ENCODE measurements at regions not wholly inside any gene's neighbourhood (a gene's known extent, or its start where the extent isn't known, plus 50 kb on each side); places are given as distances from the start of the nearest gene placed in this dataset.

DNA sequence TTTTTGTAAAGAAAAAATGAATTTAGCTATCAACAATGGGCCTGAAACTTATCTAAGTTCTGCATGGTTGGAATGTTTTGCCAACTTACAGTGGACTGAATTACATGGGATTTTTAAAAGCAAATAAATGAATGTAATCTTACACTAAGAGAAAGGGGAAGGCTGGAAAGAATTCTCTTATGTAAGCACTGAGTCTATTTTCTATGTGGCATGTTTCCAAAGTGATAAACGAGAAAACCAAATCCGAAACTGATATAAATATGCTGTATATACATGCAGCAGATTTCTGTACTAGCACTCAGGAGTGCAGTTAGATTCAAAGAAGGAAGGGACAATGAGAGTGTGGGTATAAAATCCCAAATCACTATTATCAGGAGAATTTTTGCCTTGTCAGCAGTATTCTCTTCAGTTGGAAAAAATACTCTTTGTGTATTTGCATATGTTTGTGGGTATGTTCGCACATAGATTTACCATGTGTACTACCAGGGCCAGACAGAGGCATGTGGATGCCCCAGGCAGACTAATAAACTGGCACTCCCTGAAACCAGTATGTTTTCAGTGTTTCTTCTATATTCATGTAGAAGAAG is 334.3 kb upstream of the SEMA3D start:
- CTCF ChIA-PET: no interaction called here
- no peak overlapping the region for H3K27ac ChIP-seq (ENCODE audit: low read depth, low read length)
- peaks cover 0 to 7% (median 0%) of the 10 kb centered on the region in 11 donors for H3K9me3 Mint-ChIP-seq
- POLR2A ChIA-PET: no interaction called here
- intact Hi-C loops (cut with micrococcal nuclease): no loop called here
- no peaks in the 10 kb centered on the region for H3K4me1 ChIP-seq (ENCODE audit: control insufficient read depth in 2 of 2, insufficient read depth in 2 of 2, low read length in 2 of 2)
- H3K36me3 ChIP-seq (ENCODE audit: control insufficient read depth in 2 of 3, insufficient read depth in 3 of 3, low read length in 3 of 3): no peaks in the 10 kb centered on the region
- H3K9me3 ChIP-seq (ENCODE audit: control insufficient read depth in 2 of 3, low read length in 3 of 3): no peaks in the 10 kb centered on the region
- H3K27me3 ChIP-seq (ENCODE audit: control insufficient read depth in 2 of 2, insufficient read depth in 2 of 2, low read length in 2 of 2): no peaks in the 10 kb centered on the region
- no peaks in the 10 kb centered on the region for H3K4me1 Mint-ChIP-seq
- no peak for DNase-seq
- no peak overlapping the region for H3K4me3 ChIP-seq (ENCODE audit: low read length)
- ATAC-seq: no peak
- H3K27me3 Mint-ChIP-seq: no peaks in the 10 kb centered on the region
- H3K27ac Mint-ChIP-seq: no peak overlapping the region
- no peak overlapping the region for H3K4me3 Mint-ChIP-seq
- no peaks in the 10 kb centered on the region for H3K36me3 Mint-ChIP-seq

DNA sequence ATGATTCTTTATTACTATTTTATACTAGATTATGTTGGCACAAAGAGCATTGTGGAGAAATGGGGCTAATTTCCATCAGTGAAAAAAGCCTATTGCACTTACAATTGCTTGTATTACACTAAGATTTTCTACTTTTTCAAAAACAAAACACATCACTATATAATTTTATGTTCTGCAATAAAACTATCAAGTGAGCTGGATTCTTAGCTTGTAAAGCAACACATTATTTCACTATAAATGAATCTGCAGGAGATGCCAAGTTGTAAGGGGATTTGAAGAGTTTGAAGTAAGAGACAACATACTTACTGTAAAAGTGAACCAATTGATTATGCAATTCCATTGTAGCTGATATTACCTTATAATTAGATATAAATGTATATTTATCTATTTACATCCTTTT is 333.3 kb upstream of the SEMA3D start:
- Mint-ChIP-seq H3K4me1 (no peaks in the 10 kb centered on the region), H3K36me3 (no peaks in the 10 kb centered on the region), H3K27me3 (no peaks in the 10 kb centered on the region), H3K9me3 (peaks cover 0 to 16% (median 2%) of the 10 kb centered on the region in 11 donors), H3K27ac (no peak overlapping the region), H3K4me3 (no peak overlapping the region)
- Histone ChIP-seq H3K4me3 (ENCODE audit: low read length) (no peak overlapping the region), H3K27ac (ENCODE audit: low read depth, low read length) (no peak overlapping the region), H3K9me3 (ENCODE audit: control insufficient read depth in 2 of 3, low read length in 3 of 3) (no peaks in the 10 kb centered on the region), H3K27me3 (ENCODE audit: control insufficient read depth in 2 of 2, insufficient read depth in 2 of 2, low read length in 2 of 2) (no peaks in the 10 kb centered on the region), H3K4me1 (ENCODE audit: control insufficient read depth in 2 of 2, insufficient read depth in 2 of 2, low read length in 2 of 2) (no peaks in the 10 kb centered on the region), H3K36me3 (ENCODE audit: control insufficient read depth in 2 of 3, insufficient read depth in 3 of 3, low read length in 3 of 3) (no peaks in the 10 kb centered on the region)
- DNase-seq: no peak
- intact Hi-C loops (cut with micrococcal nuclease): no loop called here
- ATAC-seq: no peak
- CTCF ChIA-PET: no interaction called here
- POLR2A ChIA-PET: no interaction called here

DNA sequence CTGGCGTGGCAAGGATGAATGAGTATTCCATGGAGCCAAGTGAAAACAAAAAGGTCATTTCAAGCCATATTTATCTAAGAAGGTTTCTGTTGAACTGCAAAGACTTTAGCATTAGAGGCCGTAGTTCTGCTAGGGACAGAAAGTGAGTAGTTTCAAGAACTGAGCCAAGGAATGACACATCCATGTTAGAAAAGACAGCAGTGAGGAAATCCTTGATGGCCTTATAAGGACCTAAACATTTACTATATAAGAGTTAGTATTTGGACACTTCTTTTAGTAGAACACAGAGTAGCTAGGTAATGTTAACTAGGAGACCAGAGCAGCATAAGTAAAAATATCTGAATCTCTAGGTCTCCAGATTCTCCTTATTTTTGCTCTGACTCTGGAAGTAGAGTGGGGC is 329.8 kb upstream of the SEMA3D start:
- H3K27me3 Mint-ChIP-seq: no peaks in the 10 kb centered on the region
- H3K9me3 Mint-ChIP-seq: peaks cover 0 to 21% (median 4%) of the 10 kb centered on the region in 11 donors
- intact Hi-C loops (cut with micrococcal nuclease): no loop called here
- H3K27me3 ChIP-seq (ENCODE audit: control insufficient read depth in 2 of 2, insufficient read depth in 2 of 2, low read length in 2 of 2): no peaks in the 10 kb centered on the region
- no peaks in the 10 kb centered on the region for H3K36me3 ChIP-seq (ENCODE audit: control insufficient read depth in 2 of 3, insufficient read depth in 3 of 3, low read length in 3 of 3)
- H3K4me1 ChIP-seq (ENCODE audit: control insufficient read depth in 2 of 2, insufficient read depth in 2 of 2, low read length in 2 of 2): no peaks in the 10 kb centered on the region
- CTCF ChIA-PET: no interaction called here
- no peaks in the 10 kb centered on the region for H3K4me1 Mint-ChIP-seq
- POLR2A ChIA-PET: no interaction called here
- no peak for DNase-seq
- no peaks in the 10 kb centered on the region for H3K9me3 ChIP-seq (ENCODE audit: control insufficient read depth in 2 of 3, low read length in 3 of 3)
- H3K4me3 Mint-ChIP-seq: no peak overlapping the region
- no peak overlapping the region for H3K27ac ChIP-seq (ENCODE audit: low read depth, low read length)
- no peak overlapping the region for H3K27ac Mint-ChIP-seq
- no peak for ATAC-seq
- no peak overlapping the region for H3K4me3 ChIP-seq (ENCODE audit: low read length)
- H3K36me3 Mint-ChIP-seq: no peaks in the 10 kb centered on the region

GRCh38 chr7:85512790-85513189 is 325.9 kb upstream of the SEMA3D start:
- CTCF ChIA-PET: no interaction called here
- no peak overlapping the region for H3K4me3 ChIP-seq (ENCODE audit: low read length)
- Mint-ChIP-seq H3K4me3 (no peak overlapping the region), H3K27me3 (no peaks in the 10 kb centered on the region), H3K4me1 (no peaks in the 10 kb centered on the region), H3K9me3 (peaks cover 0 to 21% (median 2%) of the 10 kb centered on the region in 11 donors), H3K27ac (no peak overlapping the region), H3K36me3 (no peaks in the 10 kb centered on the region)
- H3K4me1 ChIP-seq (ENCODE audit: control insufficient read depth in 2 of 2, insufficient read depth in 2 of 2, low read length in 2 of 2): no peaks in the 10 kb centered on the region
- no peaks in the 10 kb centered on the region for H3K27me3 ChIP-seq (ENCODE audit: control insufficient read depth in 2 of 2, insufficient read depth in 2 of 2, low read length in 2 of 2)
- POLR2A ChIA-PET: no interaction called here
- no peaks in the 10 kb centered on the region for H3K9me3 ChIP-seq (ENCODE audit: control insufficient read depth in 2 of 3, low read length in 3 of 3)
- H3K36me3 ChIP-seq (ENCODE audit: control insufficient read depth in 2 of 3, insufficient read depth in 3 of 3, low read length in 3 of 3): no peaks in the 10 kb centered on the region
- DNase-seq (no peak), ATAC-seq (no peak)
- no peak overlapping the region for H3K27ac ChIP-seq (ENCODE audit: low read depth, low read length)
- intact Hi-C loops (cut with micrococcal nuclease): no loop called here

- H3K27ac ChIP-seq (ENCODE audit: low read depth, low read length): no peak overlapping the region
- ATAC-seq: no peak
- intact Hi-C loops (cut with micrococcal nuclease): no loop called here
- Mint-ChIP-seq H3K27me3 (no peaks in the 10 kb centered on the region), H3K27ac (no peak overlapping the region), H3K4me1 (no peaks in the 10 kb centered on the region), H3K9me3 (peaks cover 0 to 11% (median 3%) of the 10 kb centered on the region in 11 donors), H3K36me3 (no peaks in the 10 kb centered on the region), H3K4me3 (no peak overlapping the region)
- H3K9me3 ChIP-seq (ENCODE audit: control insufficient read depth in 2 of 3, low read length in 3 of 3): no peaks in the 10 kb centered on the region
- H3K4me1 ChIP-seq (ENCODE audit: control insufficient read depth in 2 of 2, insufficient read depth in 2 of 2, low read length in 2 of 2): no peaks in the 10 kb centered on the region
- H3K27me3 ChIP-seq (ENCODE audit: control insufficient read depth in 2 of 2, insufficient read depth in 2 of 2, low read length in 2 of 2): no peaks in the 10 kb centered on the region
- POLR2A ChIA-PET: no interaction called here
- CTCF ChIA-PET: no interaction called here
- no peak overlapping the region for H3K4me3 ChIP-seq (ENCODE audit: low read length)
- no peaks in the 10 kb centered on the region for H3K36me3 ChIP-seq (ENCODE audit: control insufficient read depth in 2 of 3, insufficient read depth in 3 of 3, low read length in 3 of 3)
- no peak for DNase-seq
These were observed 323.4 kb upstream of the SEMA3D start for GRCh38 chr7:85510287-85510686.

- DNase-seq (no peak), ATAC-seq (no peak)
- H3K36me3 Mint-ChIP-seq: no peaks in the 10 kb centered on the region
- H3K27me3 Mint-ChIP-seq: no peaks in the 10 kb centered on the region
- no peaks in the 10 kb centered on the region for H3K36me3 ChIP-seq (ENCODE audit: control insufficient read depth in 2 of 3, insufficient read depth in 3 of 3, low read length in 3 of 3)
- no peak overlapping the region for H3K27ac ChIP-seq (ENCODE audit: low read depth, low read length)
- peaks cover 0 to 11% (median 2%) of the 10 kb centered on the region in 11 donors for H3K9me3 Mint-ChIP-seq
- H3K4me1 ChIP-seq (ENCODE audit: control insufficient read depth in 2 of 2, insufficient read depth in 2 of 2, low read length in 2 of 2): no peaks in the 10 kb centered on the region
- intact Hi-C loops (cut with micrococcal nuclease): no loop called here
- POLR2A ChIA-PET: no interaction called here
- CTCF ChIA-PET: no interaction called here
- H3K4me3 ChIP-seq (ENCODE audit: low read length): no peak overlapping the region
- no peak overlapping the region for H3K27ac Mint-ChIP-seq
- H3K9me3 ChIP-seq (ENCODE audit: control insufficient read depth in 2 of 3, low read length in 3 of 3): no peaks in the 10 kb centered on the region
- H3K4me1 Mint-ChIP-seq: no peaks in the 10 kb centered on the region
- H3K4me3 Mint-ChIP-seq: no peak overlapping the region
- no peaks in the 10 kb centered on the region for H3K27me3 ChIP-seq (ENCODE audit: control insufficient read depth in 2 of 2, insufficient read depth in 2 of 2, low read length in 2 of 2)
These were observed 322.6 kb upstream of the SEMA3D start for GRCh38 chr7:85509476-85509875.

DNA sequence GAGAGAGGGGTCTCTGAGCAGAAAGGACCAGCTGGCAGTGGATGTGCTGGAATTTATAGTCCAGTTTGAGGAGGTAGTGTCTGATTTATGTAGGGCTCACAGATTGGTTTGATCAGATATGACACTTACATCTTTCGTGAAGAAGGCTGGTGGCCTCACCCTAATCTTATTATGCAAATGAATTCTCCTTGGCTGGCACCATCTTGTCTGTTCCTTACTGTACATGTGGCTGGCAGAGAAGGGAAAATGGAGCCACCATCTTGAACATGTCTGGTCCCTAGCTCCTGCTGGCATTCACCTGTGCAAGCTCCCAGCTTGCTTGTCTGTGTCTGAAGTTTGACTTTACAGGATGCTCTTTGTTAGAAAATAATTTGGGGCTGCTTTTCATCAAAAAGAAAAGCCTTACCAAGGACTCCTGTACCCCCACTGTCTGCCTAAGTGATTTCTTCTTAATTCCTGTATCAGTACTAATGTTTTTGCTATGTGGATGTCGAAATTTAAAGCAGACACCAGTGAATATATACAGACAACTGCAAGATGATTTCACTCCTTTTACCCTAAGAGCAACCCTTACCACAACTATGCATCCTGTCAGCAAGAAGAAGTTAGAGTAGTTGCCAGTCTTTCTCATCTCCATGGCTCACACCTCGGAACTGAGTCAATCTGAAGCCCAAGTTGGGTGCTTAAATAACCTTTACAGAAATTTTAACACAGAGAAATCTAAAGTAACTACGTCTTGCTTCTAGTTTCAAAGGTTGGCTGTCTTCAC is 322.0 kb upstream of the SEMA3D start:
- ATAC-seq: no peak
- no peaks in the 10 kb centered on the region for H3K4me1 Mint-ChIP-seq
- no peak overlapping the region for H3K27ac Mint-ChIP-seq
- no peaks in the 10 kb centered on the region for H3K27me3 Mint-ChIP-seq
- Histone ChIP-seq H3K27me3 (ENCODE audit: control insufficient read depth in 2 of 2, insufficient read depth in 2 of 2, low read length in 2 of 2) (no peaks in the 10 kb centered on the region), H3K4me3 (ENCODE audit: low read length) (no peak overlapping the region), H3K36me3 (ENCODE audit: control insufficient read depth in 2 of 3, insufficient read depth in 3 of 3, low read length in 3 of 3) (no peaks in the 10 kb centered on the region), H3K9me3 (ENCODE audit: control insufficient read depth in 2 of 3, low read length in 3 of 3) (no peaks in the 10 kb centered on the region), H3K4me1 (ENCODE audit: control insufficient read depth in 2 of 2, insufficient read depth in 2 of 2, low read length in 2 of 2) (no peaks in the 10 kb centered on the region), H3K27ac (ENCODE audit: low read depth, low read length) (no peak overlapping the region)
- POLR2A ChIA-PET: no interaction called here
- no peak for DNase-seq
- no peak overlapping the region for H3K4me3 Mint-ChIP-seq
- CTCF ChIA-PET: no interaction called here
- no peaks in the 10 kb centered on the region for H3K36me3 Mint-ChIP-seq
- peaks cover 0 to 15% (median 2%) of the 10 kb centered on the region in 11 donors for H3K9me3 Mint-ChIP-seq
- intact Hi-C loops (cut with micrococcal nuclease): no loop called here

Data from naive thymus-derived CD4-positive, alpha-beta T cell (primary cell).